ENCODE measurements at regions not wholly inside any gene's neighbourhood (a gene's known extent, or its start where the extent isn't known, plus 50 kb on each side); places are given as distances from the start of the nearest gene placed in this dataset.

GRCh38 chr9:22580788-22581187 is 134.2 kb downstream of the DMRTA1 start:
- H3K9me3 Mint-ChIP-seq: peaks cover 19% of the 10 kb centered on the region
- DNase-seq: no peak

DNA sequence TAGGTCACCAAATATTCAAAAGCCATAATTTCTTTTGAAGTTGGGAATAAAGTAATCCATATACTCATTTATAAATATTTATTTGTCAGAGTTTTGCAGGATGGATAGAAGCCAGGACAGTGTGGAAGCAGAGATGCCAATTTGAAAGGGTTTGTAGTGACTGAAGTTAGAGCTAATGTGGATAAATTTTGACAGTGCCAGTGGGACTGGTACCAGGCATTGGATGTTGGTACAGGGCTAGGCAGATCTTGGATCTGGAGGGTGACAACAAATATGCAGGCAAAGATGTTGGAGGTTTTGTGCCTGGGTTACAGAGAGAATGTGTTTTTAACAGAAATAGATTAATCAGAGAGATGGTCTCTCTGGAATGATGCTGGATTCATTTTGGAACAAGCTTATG is 135.6 kb downstream of the DMRTA1 start:
- no peak overlapping the region for H3K27ac Mint-ChIP-seq
- TF ChIP-seq CTCF (IDR thresholded peaks at IDR 0.05): no peak
- DNase-seq: no peak
- no peak overlapping the region for H3K4me3 Mint-ChIP-seq
- H3K27me3 Mint-ChIP-seq (ENCODE audit: insufficient read depth): no peaks in the 10 kb centered on the region
- H3K4me1 Mint-ChIP-seq (ENCODE audit: low read depth): no peaks in the 10 kb centered on the region
- H3K9me3 Mint-ChIP-seq: peaks cover 19% of the 10 kb centered on the region
- 0 out of 2 replicates have a peak, but pooled peaks cover 4% of the 10 kb centered on the region for H3K36me3 Mint-ChIP-seq (ENCODE audit: low read depth)

More at GRCh38 chr9:22580788-22581187, 134.2 kb downstream of the DMRTA1 start:
- TF ChIP-seq CTCF (IDR thresholded peaks at IDR 0.05): no peak
- Mint-ChIP-seq H3K4me1 (ENCODE audit: low read depth) (no peaks in the 10 kb centered on the region), H3K36me3 (ENCODE audit: low read depth) (0 out of 2 replicates have a peak, but pooled peaks cover 4% of the 10 kb centered on the region), H3K4me3 (no peak overlapping the region), H3K27ac (no peak overlapping the region), H3K27me3 (ENCODE audit: insufficient read depth) (no peaks in the 10 kb centered on the region)

DNA sequence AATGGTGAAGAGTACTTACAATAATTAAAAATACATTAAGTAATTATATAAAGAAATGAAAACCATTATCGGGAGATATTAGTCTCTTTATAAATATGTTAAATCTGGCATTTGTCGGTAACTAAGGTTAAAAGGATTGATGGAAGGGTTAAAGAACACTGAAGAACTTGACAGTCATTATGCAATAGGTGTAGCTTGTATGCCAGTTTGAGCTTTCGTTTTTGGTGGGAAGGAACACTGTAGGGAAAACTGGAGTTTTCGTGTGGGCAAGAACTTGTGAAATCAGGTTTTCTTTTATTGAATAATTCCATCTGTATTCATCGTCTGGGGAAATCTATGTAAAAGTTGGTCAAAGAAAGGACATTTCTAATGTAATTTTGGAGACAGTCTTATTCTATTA is 142.3 kb downstream of the DMRTA1 start:
- Mint-ChIP-seq H3K36me3 (ENCODE audit: low read depth) (no peaks in the 10 kb centered on the region), H3K27me3 (ENCODE audit: insufficient read depth) (no peaks in the 10 kb centered on the region), H3K9me3 (no peaks in the 10 kb centered on the region; the same call in 1 of the 2 replicates), H3K4me3 (no peak overlapping the region), H3K4me1 (ENCODE audit: low read depth) (no peaks in the 10 kb centered on the region), H3K27ac (no peak overlapping the region)
- no peak for TF ChIP-seq CTCF (IDR thresholded peaks at IDR 0.05)
- DNase-seq: no peak

GRCh38 chr9:22590336-22591033 is 143.9 kb downstream of the DMRTA1 start:
- DNase-seq: no peak
- Mint-ChIP-seq H3K36me3 (ENCODE audit: low read depth) (no peaks in the 10 kb centered on the region), H3K4me1 (ENCODE audit: low read depth) (no peaks in the 10 kb centered on the region), H3K9me3 (no peaks in the 10 kb centered on the region; the same call in 1 of the 2 replicates), H3K4me3 (no peak overlapping the region), H3K27me3 (ENCODE audit: insufficient read depth) (no peaks in the 10 kb centered on the region), H3K27ac (no peak overlapping the region)
- TF ChIP-seq CTCF (IDR thresholded peaks at IDR 0.05): no peak

- no peak for TF ChIP-seq CTCF (IDR thresholded peaks at IDR 0.05)
- no peaks in the 10 kb centered on the region; the same call in 1 of the 2 replicates for H3K9me3 Mint-ChIP-seq
- H3K36me3 Mint-ChIP-seq (ENCODE audit: low read depth): no peaks in the 10 kb centered on the region
- no peak overlapping the region for H3K27ac Mint-ChIP-seq
- no peak overlapping the region for H3K4me3 Mint-ChIP-seq
- no peaks in the 10 kb centered on the region for H3K4me1 Mint-ChIP-seq (ENCODE audit: low read depth)
- peaks cover 5% of the 10 kb centered on the region; the same call in 1 of the 2 replicates for H3K27me3 Mint-ChIP-seq (ENCODE audit: insufficient read depth)
- no peak for DNase-seq
Measured at GRCh38 chr9:22595805-22596204, 149.2 kb downstream of the DMRTA1 start.
